NOMO-1 (cell line): ENCODE measurements at regions not wholly inside any gene's neighbourhood (a gene's known extent, or its start where the extent isn't known, plus 50 kb on each side); places are given as distances from the start of the nearest gene placed in this dataset.
"Not testable (repeated sequence)": the region's sequence is repeated elsewhere in the genome, so short reads cannot be mapped to it uniquely, and the experiment has no call there.

Source experiments
- DNase-seq, 2 experiments: peaks; one replicate each; lab custom pipeline; 2025; ENCODE audit not compliant: unreplicated experiment in 2 of 2; lab: John Stamatoyannopoulos, UW

DNA sequence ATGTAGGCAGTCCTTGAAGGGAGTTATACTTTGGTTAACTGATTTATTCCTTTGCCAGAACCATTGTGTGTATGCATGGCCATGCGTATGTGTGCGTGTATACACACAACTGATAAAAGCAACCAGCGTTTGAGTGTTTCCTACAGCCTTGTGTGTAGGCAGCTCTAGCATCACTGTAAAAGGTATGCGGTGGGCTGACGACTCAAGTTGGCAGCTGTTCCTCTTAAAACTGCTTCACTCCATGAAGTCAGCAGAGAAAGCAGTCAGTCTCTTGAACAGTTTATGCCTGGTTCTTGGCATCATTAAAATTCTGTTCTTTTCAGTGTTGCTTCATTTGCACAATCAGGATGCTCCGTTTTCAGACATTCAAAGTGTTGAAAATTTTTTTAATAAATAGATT lies 103.5 kb upstream of the FRMPD4 start:
- DNase-seq, result no peak

- no peak for DNase-seq
These were observed 95.7 kb upstream of the FRMPD4 start for GRCh38 chrX:12042615-12043014.

GRCh38 chrX:12052109-12052508 lies 86.2 kb upstream of the FRMPD4 start:
- no peak for DNase-seq

- DNase-seq, result no peak
These were observed 80.2 kb upstream of the FRMPD4 start for GRCh38 chrX:12058087-12058486.

DNA sequence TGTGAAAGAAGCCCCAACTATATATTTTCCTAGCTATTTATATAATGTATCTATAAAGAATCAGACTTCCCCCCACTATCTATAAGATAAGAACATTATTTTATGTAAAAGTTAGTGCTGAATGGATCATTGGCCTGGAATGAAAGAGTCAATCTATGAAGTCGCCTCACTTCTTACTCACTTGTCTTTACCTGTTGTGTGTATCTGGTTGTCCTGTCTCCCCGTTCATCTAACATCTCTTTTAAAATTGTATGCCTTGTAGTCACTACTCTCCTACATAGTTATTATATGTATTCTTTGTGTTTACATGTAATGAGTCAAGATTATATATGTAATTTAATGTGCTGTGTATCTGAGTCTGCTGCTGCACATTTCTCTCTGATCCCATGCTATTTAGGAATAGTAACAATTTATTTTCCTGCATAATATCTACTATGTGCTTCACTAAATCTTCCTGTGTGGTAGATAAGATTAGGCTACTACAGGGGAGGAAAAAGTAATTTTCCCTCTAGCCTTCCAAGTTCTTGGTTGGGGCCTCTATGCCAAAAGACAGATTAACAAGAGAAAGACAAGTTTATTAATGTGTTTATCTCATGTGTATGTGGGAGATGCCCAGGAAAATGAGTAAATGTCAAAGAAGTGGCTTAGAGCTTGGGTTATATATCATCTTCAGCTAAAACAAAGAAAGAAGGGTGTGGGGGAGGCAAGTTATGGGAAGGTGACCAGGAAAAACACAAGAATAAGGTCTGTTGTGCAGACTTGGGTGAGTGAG lies 77.6 kb upstream of the FRMPD4 start:
- DNase-seq, result no peak

GRCh38 chrX:12065251-12065650 lies 73.0 kb upstream of the FRMPD4 start:
- peak in 1 of 2 experiments; percentile 23 for DNase-seq

DNA sequence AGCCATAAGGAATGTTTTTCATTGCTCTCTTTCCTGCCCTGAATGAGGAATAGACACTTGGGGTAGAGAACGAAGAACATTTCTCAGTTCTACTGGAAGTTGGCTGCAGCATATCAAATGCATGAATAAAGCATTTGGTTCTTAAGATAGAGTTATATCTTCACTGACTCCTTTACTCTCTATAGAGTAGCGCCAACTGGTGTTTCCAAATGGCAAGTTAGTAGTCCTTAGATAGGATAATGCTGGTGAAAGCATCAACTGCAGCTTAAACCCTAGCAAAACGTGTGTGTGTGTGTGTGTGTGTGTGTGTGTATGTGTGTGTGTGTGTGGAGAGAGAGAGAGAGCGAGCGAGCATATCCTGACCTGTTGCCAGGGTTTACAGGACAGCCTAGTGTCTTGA lies 62.2 kb upstream of the FRMPD4 start:
- DNase-seq, result no peak

GRCh38 chrX:12080265-12080664 lies 58.0 kb upstream of the FRMPD4 start:
- peak; percentile 50 to 68 for DNase-seq

GRCh38 chrX:12082959-12083358 lies 55.3 kb upstream of the FRMPD4 start:
- DNase-seq, result not testable (repeated sequence)
